ENCODE measurements at regions not wholly inside any gene's neighbourhood (a gene's known extent, or its start where the extent isn't known, plus 50 kb on each side); places are given as distances from the start of the nearest gene placed in this dataset.

DNA sequence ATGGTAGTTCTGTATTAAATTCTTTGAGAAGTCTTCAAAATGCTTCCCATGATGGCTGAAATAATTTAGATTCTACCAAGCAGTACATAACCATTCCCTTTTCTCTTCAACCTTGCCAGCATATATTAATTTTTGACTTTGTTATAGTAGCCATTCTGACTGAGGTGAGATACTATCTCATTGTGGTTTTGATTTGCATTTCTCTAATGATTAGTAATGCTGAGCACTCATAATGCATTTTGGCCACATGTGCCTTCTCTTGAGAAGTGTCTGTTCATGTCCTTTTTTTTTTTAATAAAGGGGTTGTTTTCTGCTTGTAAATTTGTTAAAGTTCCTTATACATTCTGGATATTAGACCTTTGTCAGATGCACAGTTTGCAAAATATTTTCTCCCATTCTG, 173.9 kb downstream of the CALCRL start:
- no peak overlapping the region for H3K4me3 ChIP-seq (ENCODE audit: low read depth, low read length)
- TF ChIP-seq, protein P1, sequence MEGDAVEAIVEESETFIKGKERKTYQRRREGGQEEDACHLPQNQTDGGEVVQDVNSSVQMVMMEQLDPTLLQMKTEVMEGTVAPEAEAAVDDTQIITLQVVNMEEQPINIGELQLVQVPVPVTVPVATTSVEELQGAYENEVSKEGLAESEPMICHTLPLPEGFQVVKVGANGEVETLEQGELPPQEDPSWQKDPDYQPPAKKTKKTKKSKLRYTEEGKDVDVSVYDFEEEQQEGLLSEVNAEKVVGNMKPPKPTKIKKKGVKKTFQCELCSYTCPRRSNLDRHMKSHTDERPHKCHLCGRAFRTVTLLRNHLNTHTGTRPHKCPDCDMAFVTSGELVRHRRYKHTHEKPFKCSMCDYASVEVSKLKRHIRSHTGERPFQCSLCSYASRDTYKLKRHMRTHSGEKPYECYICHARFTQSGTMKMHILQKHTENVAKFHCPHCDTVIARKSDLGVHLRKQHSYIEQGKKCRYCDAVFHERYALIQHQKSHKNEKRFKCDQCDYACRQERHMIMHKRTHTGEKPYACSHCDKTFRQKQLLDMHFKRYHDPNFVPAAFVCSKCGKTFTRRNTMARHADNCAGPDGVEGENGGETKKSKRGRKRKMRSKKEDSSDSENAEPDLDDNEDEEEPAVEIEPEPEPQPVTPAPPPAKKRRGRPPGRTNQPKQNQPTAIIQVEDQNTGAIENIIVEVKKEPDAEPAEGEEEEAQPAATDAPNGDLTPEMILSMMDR (IDR thresholded peaks at IDR 0.05; ENCODE audit: insufficient read depth, low read length, poor library complexity, severe bottlenecking): no peak
- H3K27me3 ChIP-seq (ENCODE audit: control insufficient read depth, insufficient read depth, low read length): no peaks in the 10 kb centered on the region
- no peak for DNase-seq (ENCODE audit: low read depth)
- no peaks in the 10 kb centered on the region for H3K36me3 ChIP-seq (ENCODE audit: control insufficient read depth, insufficient read depth, low read length)

DNA sequence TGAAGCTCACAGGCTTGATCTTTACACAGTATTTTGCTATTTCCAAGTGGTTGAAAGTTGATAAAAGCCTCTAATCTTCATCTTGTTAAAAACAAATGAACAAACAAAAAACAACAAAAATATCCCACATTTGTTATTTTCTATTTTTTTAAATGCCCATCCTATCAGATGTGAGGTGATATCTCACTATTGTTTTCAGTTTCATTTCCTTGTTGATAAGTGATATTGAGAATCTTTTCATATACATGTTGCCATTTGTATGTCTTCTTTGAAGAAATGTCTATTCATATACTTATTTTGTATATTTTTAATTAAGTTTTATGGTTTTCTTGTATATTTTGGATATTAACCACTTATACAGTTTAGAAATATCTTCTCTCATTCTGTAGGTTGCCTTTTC, 175.8 kb downstream of the CALCRL start:
- H3K27me3 ChIP-seq (ENCODE audit: control insufficient read depth, insufficient read depth, low read length): no peaks in the 10 kb centered on the region
- DNase-seq (ENCODE audit: low read depth): no peak
- H3K36me3 ChIP-seq (ENCODE audit: control insufficient read depth, insufficient read depth, low read length): no peaks in the 10 kb centered on the region
- no peak overlapping the region for H3K4me3 ChIP-seq (ENCODE audit: low read depth, low read length)
- TF ChIP-seq, protein P1 (IDR thresholded peaks at IDR 0.05; ENCODE audit: insufficient read depth, low read length, poor library complexity, severe bottlenecking): no peak

DNA sequence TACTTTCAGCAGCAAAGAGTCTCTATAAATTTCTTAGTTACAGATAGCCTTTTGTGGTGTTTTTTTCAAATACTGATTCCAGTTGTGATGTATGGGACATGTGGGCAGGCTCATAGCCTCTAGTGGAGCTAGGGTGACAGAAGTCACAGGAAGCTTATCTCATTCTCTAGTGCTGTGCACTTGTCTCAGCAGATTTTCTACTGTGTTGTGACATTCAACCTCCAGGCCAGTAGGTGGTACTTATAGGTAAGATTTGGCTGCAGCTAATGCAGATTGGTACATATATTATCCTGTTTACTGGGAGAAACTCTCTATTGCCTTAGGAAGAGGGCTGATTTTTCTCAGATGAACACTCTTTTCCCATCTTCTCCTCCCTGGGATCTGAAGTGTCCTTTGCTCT, 176.2 kb downstream of the CALCRL start:
- Histone ChIP-seq H3K4me3 (ENCODE audit: low read depth, low read length) (no peak overlapping the region), H3K36me3 (ENCODE audit: control insufficient read depth, insufficient read depth, low read length) (no peaks in the 10 kb centered on the region), H3K27me3 (ENCODE audit: control insufficient read depth, insufficient read depth, low read length) (no peaks in the 10 kb centered on the region)
- no peak for DNase-seq (ENCODE audit: low read depth)
- TF ChIP-seq, protein P1 (IDR thresholded peaks at IDR 0.05; ENCODE audit: insufficient read depth, low read length, poor library complexity, severe bottlenecking): no peak

- Histone ChIP-seq H3K4me3 (ENCODE audit: low read depth, low read length) (no peak overlapping the region), H3K27me3 (ENCODE audit: control insufficient read depth, insufficient read depth, low read length) (no peaks in the 10 kb centered on the region), H3K36me3 (ENCODE audit: control insufficient read depth, insufficient read depth, low read length) (no peaks in the 10 kb centered on the region)
- TF ChIP-seq, protein P1 (IDR thresholded peaks at IDR 0.05; ENCODE audit: insufficient read depth, low read length, poor library complexity, severe bottlenecking): no peak
- DNase-seq (ENCODE audit: low read depth): no peak
Measured at GRCh38 chr2:187266645-187267044, 181.4 kb downstream of the CALCRL start.

DNA sequence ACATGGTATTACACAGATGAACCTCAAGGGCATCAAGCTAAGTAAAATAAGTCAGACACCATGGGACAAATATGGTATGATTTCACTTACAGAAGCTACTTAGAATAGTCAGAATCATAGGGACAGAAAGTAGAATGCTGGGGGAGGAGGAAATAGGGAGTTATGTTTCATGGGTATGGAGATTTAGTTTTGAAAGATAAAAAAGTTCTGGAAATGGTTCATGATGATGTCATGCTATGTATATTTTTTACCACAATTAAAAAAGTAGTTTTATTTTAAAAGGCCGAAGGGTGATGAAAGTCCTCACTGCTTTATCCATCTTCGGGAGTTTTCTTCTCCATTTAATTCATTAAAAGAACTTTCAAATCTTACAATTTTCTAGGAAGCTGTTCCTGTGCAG, 181.9 kb downstream of the CALCRL start:
- Histone ChIP-seq H3K36me3 (ENCODE audit: control insufficient read depth, insufficient read depth, low read length) (no peaks in the 10 kb centered on the region), H3K27me3 (ENCODE audit: control insufficient read depth, insufficient read depth, low read length) (no peaks in the 10 kb centered on the region), H3K4me3 (ENCODE audit: low read depth, low read length) (no peak overlapping the region)
- DNase-seq (ENCODE audit: low read depth): no peak
- TF ChIP-seq, protein P1 (IDR thresholded peaks at IDR 0.05; ENCODE audit: insufficient read depth, low read length, poor library complexity, severe bottlenecking): no peak

DNA sequence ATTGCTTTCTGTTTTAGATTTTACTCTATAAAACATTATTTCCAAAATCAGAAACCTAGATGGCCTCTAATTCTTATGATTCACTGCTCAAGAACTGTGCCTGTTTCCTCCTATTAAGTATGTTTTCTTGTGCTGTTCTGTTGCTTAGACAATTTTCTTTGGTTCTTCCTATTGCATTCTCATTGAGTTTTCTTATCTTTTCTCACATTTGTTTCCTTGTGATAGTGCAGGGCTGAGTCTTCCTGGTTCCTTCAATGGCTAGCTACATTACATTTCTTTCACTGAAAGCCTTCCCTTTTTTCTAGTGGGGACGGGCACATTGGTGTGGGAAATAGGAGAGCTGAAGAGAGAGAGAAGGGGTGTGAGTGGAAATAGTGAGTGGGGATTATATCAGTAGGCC, 183.4 kb downstream of the CALCRL start:
- Histone ChIP-seq H3K4me3 (ENCODE audit: low read depth, low read length) (no peak overlapping the region), H3K27me3 (ENCODE audit: control insufficient read depth, insufficient read depth, low read length) (no peaks in the 10 kb centered on the region), H3K36me3 (ENCODE audit: control insufficient read depth, insufficient read depth, low read length) (no peaks in the 10 kb centered on the region)
- no peak for DNase-seq (ENCODE audit: low read depth)
- TF ChIP-seq, protein P1 (IDR thresholded peaks at IDR 0.05; ENCODE audit: insufficient read depth, low read length, poor library complexity, severe bottlenecking): no peak
